Smooth muscle cell (in vitro differentiated cells): ENCODE measurements at regions not wholly inside any gene's neighbourhood (a gene's known extent, or its start where the extent isn't known, plus 50 kb on each side); places are given as distances from the start of the nearest gene placed in this dataset.

ENCODE experiments used
- DNase-seq: peaks from one replicate; lab custom pipeline; 2025; ENCODE audit not compliant: unreplicated experiment; lab: John Stamatoyannopoulos, UW
- H2AFZ ChIP-seq: fragments of 200-600 bp; sonication (generic); 2 replicates; pipeline ENCODE4 v1.6.0; 2016; ENCODE audit warnings: antibody characterized with exemption, low read depth, mild to moderate bottlenecking
- H3F3A ChIP-seq: fragments of 200-600 bp; sonication (generic); 2 replicates; pipeline ENCODE4 v1.6.0; 2017; ENCODE audit warnings: antibody characterized with exemption, low read depth
- H3K27ac ChIP-seq: fragments of 200-600 bp; sonication (generic); 2 replicates; pipeline ENCODE4 v1.5.1; 2016; ENCODE audit warnings: low read depth, mild to moderate bottlenecking
- H3K27me3 ChIP-seq: fragments of 200-600 bp; sonication (generic); 2 replicates; pipeline ENCODE4 v1.6.1; 2016; ENCODE audit warnings: low read depth, mild to moderate bottlenecking
- H3K36me3 ChIP-seq: fragments of 200-600 bp; sonication (generic); 2 replicates; pipeline ENCODE4 v1.5.1; 2016; ENCODE audit warnings: low read depth
- H3K4me1 ChIP-seq: fragments of 200-600 bp; sonication (generic); 2 replicates; pipeline ENCODE4 v1.5.1; 2016; ENCODE audit warnings: low read depth
- H3K4me2 ChIP-seq: fragments of 200-600 bp; sonication (generic); 2 replicates; pipeline ENCODE4 v1.6.0; 2016; ENCODE audit warnings: mild to moderate bottlenecking
- H3K4me3 ChIP-seq: fragments of 200-600 bp; sonication (generic); 2 replicates; pipeline ENCODE4 v1.5.1; 2016; ENCODE audit warnings: mild to moderate bottlenecking
- H3K79me2 ChIP-seq: fragments of 200-600 bp; sonication (generic); 2 replicates; pipeline ENCODE4 v1.6.0; 2016; ENCODE audit warnings: low read depth, mild to moderate bottlenecking
- H3K9ac ChIP-seq: fragments of 200-600 bp; sonication (generic); 2 replicates; pipeline ENCODE4 v1.6.0; 2016; ENCODE audit warnings: low read depth
- H3K9me3 ChIP-seq: fragments of 200-600 bp; sonication (generic); replicated peaks from 2 replicates; pipeline ENCODE4 v1.5.1; 2016; ENCODE audit warnings: low read depth
- H4K20me1 ChIP-seq: fragments of 200-600 bp; sonication (generic); 2 replicates; pipeline ENCODE4 v1.6.0; 2016; ENCODE audit warnings: low read depth
- WGBS: methylation state at CpG from one replicate; pipeline ENCODE4 v1.1.7; 2016; ENCODE audit warnings: low lambda C conversion rate; 5-methylcytosine and 5-hydroxymethylcytosine counted together
- TF ChIP-seq, protein P1 (sequence below): fragments of 200-600 bp; sonication (generic); IDR thresholded peaks from 2 replicates; pipeline ENCODE4 v1.5.1; 2017; ENCODE audit warnings: borderline replicate concordance, mild to moderate bottlenecking, antibody characterized with exemption; ENCODE audit not compliant: insufficient read depth, poor library complexity, severe bottlenecking

DNA sequence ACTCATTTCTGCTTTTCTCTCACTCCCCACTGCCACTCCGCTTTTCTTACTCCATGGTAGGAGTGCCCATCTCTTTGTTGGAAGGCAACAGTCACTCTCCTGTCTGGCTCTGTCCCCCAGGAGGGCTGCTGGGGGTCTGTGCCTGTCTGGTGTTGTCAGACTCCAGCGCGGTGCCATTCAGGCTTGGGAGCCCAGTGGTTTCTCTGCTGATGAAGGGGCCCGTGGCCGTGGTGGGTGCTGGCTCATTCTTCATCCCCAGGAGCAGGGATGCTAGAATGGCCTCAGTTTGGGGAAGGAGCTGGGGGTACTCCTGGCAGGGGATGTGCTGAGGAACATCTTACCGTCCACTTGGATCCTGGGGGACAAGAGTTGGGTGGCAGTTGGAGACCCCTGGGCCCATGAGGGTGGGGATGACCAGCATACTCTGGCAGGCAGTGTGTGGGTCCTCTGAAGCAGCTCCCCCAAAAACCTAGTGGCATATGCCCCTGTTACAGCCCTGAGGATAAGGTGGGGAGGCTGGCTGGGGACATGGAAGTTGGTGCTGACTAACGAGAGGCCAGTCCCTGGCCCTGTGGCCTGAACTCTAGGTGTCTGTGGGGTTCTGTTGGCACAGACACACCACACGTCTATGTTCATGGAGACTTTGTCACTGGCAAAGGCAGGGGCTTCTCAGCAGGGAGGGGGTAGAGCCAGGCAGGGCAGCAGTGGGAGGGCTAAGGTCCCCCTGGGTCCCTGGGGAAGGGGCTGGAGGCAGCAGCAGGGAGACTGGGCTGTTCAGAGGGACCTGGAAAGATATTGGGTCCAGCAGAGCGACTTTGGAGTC lies 102.8 kb upstream of the RET start:
- Histone ChIP-seq H3K27ac (no peak overlapping the region), H4K20me1 (no peaks in the 10 kb centered on the region), H3K36me3 (no peaks in the 10 kb centered on the region), H3K27me3 (no peaks in the 10 kb centered on the region), H3K79me2 (no peaks in the 10 kb centered on the region), H3K4me1 (no peaks in the 10 kb centered on the region), H3F3A (no peaks in the 10 kb centered on the region), H3K4me2 (no peak overlapping the region), H2AFZ (no peak overlapping the region), H3K9ac (no peak overlapping the region), H3K4me3 (no peak overlapping the region), H3K9me3 (no peaks in the 10 kb centered on the region)
- 89% methylated on average over 9 of the region's 9 CpGs for WGBS
- TF ChIP-seq, protein P1, sequence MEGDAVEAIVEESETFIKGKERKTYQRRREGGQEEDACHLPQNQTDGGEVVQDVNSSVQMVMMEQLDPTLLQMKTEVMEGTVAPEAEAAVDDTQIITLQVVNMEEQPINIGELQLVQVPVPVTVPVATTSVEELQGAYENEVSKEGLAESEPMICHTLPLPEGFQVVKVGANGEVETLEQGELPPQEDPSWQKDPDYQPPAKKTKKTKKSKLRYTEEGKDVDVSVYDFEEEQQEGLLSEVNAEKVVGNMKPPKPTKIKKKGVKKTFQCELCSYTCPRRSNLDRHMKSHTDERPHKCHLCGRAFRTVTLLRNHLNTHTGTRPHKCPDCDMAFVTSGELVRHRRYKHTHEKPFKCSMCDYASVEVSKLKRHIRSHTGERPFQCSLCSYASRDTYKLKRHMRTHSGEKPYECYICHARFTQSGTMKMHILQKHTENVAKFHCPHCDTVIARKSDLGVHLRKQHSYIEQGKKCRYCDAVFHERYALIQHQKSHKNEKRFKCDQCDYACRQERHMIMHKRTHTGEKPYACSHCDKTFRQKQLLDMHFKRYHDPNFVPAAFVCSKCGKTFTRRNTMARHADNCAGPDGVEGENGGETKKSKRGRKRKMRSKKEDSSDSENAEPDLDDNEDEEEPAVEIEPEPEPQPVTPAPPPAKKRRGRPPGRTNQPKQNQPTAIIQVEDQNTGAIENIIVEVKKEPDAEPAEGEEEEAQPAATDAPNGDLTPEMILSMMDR: no peak
- DNase-seq: no peak

DNA sequence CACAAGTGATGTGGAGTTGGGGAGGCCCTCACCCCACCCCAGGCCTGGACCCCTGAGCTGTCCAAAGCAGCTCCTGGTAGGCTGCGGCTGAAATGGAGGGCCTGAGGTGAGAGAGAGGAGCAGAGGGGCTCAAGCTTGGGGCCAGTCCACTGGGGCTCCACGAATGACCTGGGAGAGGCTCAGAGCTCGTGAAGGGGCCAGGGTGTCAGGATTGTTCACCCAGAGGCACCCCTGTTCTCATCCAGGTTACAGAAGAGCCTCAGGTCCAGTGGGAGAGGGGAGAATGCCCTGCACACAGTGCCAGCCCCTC lies 102.2 kb upstream of the RET start:
- Histone ChIP-seq H3K4me1 (no peaks in the 10 kb centered on the region), H3K4me2 (no peak overlapping the region), H4K20me1 (no peaks in the 10 kb centered on the region), H3K9me3 (no peaks in the 10 kb centered on the region), H3K36me3 (no peaks in the 10 kb centered on the region), H3K4me3 (no peak overlapping the region), H3K79me2 (no peaks in the 10 kb centered on the region), H2AFZ (no peak overlapping the region), H3K27ac (no peak overlapping the region), H3K27me3 (no peaks in the 10 kb centered on the region), H3K9ac (no peak overlapping the region), H3F3A (no peaks in the 10 kb centered on the region)
- TF ChIP-seq, protein P1: no peak
- DNase-seq: no peak
- WGBS: 86% methylated on average over 3 of the region's 3 CpGs

DNA sequence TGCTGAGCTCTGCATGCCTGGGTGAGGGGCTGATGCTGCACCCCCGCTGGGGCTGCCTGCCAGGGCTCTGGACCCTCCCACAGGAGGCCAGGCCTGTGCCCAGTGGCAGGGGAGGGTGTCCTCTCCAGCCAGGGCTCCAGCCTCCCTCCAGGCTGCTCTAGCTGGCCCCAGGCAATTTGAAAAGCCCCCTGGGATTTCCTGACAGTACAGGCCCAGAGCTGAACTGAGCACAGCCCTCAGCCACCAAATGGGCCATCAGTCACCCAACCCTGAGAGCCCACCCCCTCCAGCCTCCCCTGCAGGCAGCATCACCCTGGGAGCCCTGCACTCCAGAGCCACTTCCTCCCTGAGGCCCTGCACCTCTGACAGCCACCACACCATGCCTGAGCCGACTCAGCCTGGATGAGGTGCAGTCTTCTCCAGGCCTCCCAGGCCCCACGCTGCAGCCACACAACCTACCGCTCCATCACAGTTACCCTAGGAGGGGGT lies 101.8 kb upstream of the RET start:
- H3K4me2 ChIP-seq: no peak overlapping the region
- no peaks in the 10 kb centered on the region for H3K27me3 ChIP-seq
- no peak overlapping the region for H3K9ac ChIP-seq
- no peak overlapping the region for H3K4me3 ChIP-seq
- H3K27ac ChIP-seq: no peak overlapping the region
- no peak overlapping the region for H2AFZ ChIP-seq
- no peaks in the 10 kb centered on the region for H3K36me3 ChIP-seq
- no peaks in the 10 kb centered on the region for H3K4me1 ChIP-seq
- H3K9me3 ChIP-seq: no peaks in the 10 kb centered on the region
- no peaks in the 10 kb centered on the region for H3K79me2 ChIP-seq
- no peak for DNase-seq
- WGBS: 72% methylated on average over 4 of the region's 4 CpGs
- no peaks in the 10 kb centered on the region for H4K20me1 ChIP-seq
- TF ChIP-seq, protein P1: no peak
- H3F3A ChIP-seq: no peaks in the 10 kb centered on the region
